ENCODE measurements at regions not wholly inside any gene's neighbourhood (a gene's known extent, or its start where the extent isn't known, plus 50 kb on each side); places are given as distances from the start of the nearest gene placed in this dataset.
"Not testable (repeated sequence)": the region's sequence is repeated elsewhere in the genome, so short reads cannot be mapped to it uniquely, and the experiment has no call there.

DNA sequence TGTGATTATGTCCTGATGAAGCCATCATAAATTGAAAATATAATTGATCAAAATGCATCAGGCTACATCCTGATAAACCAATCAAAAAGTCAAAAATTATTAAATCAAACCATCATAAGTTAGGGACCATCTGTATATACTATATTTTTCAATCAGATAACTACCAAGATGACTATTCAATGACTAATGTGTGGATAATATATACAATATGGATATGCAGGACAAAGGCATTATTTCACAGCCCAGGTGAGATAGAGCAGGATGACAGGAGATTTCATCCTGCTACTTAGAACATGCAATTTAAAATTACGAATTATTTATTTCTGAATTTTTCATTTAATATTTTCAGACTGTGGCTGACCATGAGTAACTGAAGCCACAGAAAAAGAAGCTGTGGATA lies 137.3 kb upstream of the GNAI1 start:
- no peaks in the 10 kb centered on the region for H3K36me3 Mint-ChIP-seq (ENCODE audit: low read depth)
- no peak for DNase-seq (ENCODE audit: low spot score)

DNA sequence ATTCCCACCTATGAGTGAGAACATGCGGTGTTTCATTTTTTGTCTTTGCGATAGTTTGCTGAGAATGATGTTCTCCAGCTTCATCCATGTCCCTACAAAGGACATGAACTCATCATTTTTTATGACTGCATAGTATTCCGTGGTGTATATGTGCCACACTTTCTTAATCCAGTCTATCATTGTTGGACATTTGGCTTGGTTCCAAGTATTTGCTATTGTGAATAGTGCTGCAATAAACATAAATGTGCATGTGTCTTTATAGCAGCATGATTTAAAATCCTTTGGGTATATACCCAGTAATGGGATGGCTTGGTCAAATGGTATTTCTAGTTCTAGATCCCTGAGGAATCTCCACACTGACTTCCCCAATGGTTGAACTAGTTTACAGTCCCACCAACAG lies 138.9 kb upstream of the GNAI1 start:
- not testable (repeated sequence) for DNase-seq (ENCODE audit: low spot score); H3K9me3 Mint-ChIP-seq; H3K36me3 Mint-ChIP-seq (ENCODE audit: low read depth); H3K4me3 Mint-ChIP-seq; H3K4me1 Mint-ChIP-seq (ENCODE audit: low read depth); H3K27ac Mint-ChIP-seq; H3K27me3 Mint-ChIP-seq (ENCODE audit: low read depth)

More for the DNA sequence above, 137.3 kb upstream of the GNAI1 start:
- H3K9me3 Mint-ChIP-seq = no peaks in the 10 kb centered on the region
- H3K4me3 Mint-ChIP-seq = no peak overlapping the region
- H3K4me1 Mint-ChIP-seq (ENCODE audit: low read depth) = no peaks in the 10 kb centered on the region
- no peak overlapping the region for H3K27ac Mint-ChIP-seq
- no peaks in the 10 kb centered on the region for H3K27me3 Mint-ChIP-seq (ENCODE audit: low read depth)

DNA sequence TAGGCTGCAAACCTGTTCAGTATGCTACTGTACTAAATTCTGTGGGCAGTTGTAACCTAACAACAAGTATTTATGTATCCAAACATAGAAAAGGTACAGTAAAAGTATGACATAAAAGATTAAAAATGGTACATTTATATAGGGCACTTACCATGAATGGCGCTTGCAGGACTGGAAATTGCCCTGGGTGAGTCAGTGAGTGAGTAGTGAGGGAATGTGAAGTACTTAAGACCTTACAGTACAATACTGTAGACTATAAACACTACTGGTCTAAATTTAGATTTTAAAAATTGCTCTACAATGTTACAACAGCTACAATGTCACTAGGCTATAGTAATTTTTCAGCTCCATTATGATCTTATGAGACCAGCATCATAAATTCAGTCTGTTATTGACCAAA lies 146.0 kb upstream of the GNAI1 start:
- no peaks in the 10 kb centered on the region for H3K4me1 Mint-ChIP-seq (ENCODE audit: low read depth)
- no peaks in the 10 kb centered on the region for H3K27me3 Mint-ChIP-seq (ENCODE audit: low read depth)
- no peaks in the 10 kb centered on the region for H3K36me3 Mint-ChIP-seq (ENCODE audit: low read depth)
- no peak overlapping the region for H3K27ac Mint-ChIP-seq
- H3K4me3 Mint-ChIP-seq = no peak overlapping the region
- H3K9me3 Mint-ChIP-seq = no peaks in the 10 kb centered on the region
- DNase-seq (ENCODE audit: low spot score) = no peak

DNA sequence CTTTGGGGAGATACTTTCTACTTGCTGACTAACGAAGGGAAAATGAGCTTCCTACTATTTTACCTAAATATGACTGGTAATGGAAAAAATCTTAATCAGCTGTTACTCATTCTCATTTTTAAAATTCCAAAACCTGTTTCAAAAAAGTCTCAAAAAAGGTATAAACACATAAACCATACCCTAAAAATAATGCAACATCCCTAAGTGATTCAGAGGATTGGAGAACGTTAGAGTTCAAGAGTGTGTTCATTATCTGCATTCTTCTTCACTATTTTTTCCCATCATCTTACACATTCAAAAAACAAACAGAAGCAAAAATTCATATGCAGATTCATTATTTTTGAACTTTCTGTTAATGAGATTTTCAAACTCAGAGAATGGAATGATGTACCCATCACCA lies 150.4 kb upstream of the GNAI1 start:
- no peaks in the 10 kb centered on the region for H3K9me3 Mint-ChIP-seq
- H3K36me3 Mint-ChIP-seq (ENCODE audit: low read depth) = no peaks in the 10 kb centered on the region
- H3K27ac Mint-ChIP-seq = no peak overlapping the region
- no peak for DNase-seq (ENCODE audit: low spot score)
- no peak overlapping the region for H3K4me3 Mint-ChIP-seq
- H3K4me1 Mint-ChIP-seq (ENCODE audit: low read depth) = no peaks in the 10 kb centered on the region
- no peaks in the 10 kb centered on the region for H3K27me3 Mint-ChIP-seq (ENCODE audit: low read depth)

DNA sequence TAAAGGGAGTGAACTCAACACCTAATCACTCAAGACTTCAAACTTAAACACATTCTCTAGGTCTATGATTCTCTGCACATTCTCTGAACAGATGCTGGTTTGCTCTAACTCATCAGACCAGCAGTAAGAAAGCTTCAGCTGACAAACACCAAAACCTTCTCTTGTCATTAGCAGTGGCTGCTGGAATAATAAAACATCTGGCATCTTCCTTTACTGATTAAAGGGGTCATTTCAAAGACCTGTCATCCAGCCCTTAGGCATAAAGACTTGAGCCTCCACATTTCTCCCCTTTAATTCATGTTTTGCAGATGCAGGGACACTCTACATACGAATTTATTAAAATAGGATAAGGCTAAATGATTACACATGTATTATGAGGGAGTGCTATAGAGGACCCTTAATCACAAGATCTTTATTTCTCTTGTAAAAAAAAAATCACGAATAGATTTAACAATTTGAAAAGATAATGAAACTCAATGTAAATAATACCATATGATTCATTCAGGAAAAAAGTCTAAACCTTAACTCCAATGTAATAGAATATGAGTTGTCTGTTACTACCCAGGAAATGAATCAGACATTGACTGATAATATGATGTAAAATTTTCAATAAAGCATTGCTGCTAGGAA lies 152.4 kb upstream of the GNAI1 start:
- H3K27ac Mint-ChIP-seq = no peak overlapping the region
- no peak overlapping the region for H3K4me3 Mint-ChIP-seq
- H3K4me1 Mint-ChIP-seq (ENCODE audit: low read depth) = no peaks in the 10 kb centered on the region
- H3K27me3 Mint-ChIP-seq (ENCODE audit: low read depth) = no peaks in the 10 kb centered on the region
- H3K36me3 Mint-ChIP-seq (ENCODE audit: low read depth) = no peaks in the 10 kb centered on the region
- no peak for DNase-seq (ENCODE audit: low spot score)
- no peaks in the 10 kb centered on the region for H3K9me3 Mint-ChIP-seq

DNA sequence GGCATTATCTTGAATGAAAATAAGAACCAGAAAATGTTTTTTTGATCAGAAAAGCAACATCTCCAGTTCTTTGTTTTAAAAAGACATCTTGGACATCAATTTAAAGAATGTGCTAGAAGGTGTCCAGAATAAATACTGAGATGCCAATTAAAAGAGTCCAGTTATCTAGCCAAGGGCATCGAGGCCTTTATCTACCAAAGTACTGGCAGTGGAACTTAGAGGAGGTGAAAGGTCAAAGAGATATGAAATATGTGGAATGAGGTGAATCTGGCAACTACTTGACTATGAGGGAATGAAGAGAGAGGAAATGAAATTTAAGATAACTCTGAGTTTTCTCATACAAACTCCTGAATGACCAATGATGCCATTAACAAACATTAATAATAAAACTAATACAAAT lies 154.3 kb upstream of the GNAI1 start:
- Mint-ChIP-seq H3K27me3 (ENCODE audit: low read depth) (no peaks in the 10 kb centered on the region), H3K27ac (no peak overlapping the region), H3K4me3 (no peak overlapping the region), H3K36me3 (ENCODE audit: low read depth) (no peaks in the 10 kb centered on the region), H3K9me3 (no peaks in the 10 kb centered on the region), H3K4me1 (ENCODE audit: low read depth) (peaks cover 2% of the 10 kb centered on the region)
- no peak for DNase-seq (ENCODE audit: low spot score)

DNA sequence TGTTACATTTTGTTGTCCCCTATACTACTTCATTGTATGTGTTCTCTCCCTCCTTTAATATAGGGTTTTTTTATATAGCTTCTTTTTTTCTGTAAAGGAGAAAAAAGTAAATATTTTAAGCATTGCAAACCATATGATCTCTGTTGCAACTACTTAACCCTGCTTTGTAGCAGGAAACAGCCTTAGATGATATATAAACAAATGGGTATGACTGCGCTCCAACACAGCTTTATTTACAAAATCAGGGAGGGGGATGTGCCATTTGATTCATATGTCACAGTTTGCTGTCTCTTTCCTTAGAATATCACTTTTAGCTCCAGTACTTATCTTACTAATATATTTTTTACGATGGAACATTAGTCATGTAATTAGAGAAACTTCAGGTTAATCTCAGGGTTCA lies 155.2 kb upstream of the GNAI1 start:
- no peak for DNase-seq (ENCODE audit: low spot score)
- no peaks in the 10 kb centered on the region for H3K36me3 Mint-ChIP-seq (ENCODE audit: low read depth)
- no peaks in the 10 kb centered on the region for H3K9me3 Mint-ChIP-seq
- no peaks in the 10 kb centered on the region for H3K27me3 Mint-ChIP-seq (ENCODE audit: low read depth)
- no peak overlapping the region for H3K4me3 Mint-ChIP-seq
- no peak overlapping the region for H3K27ac Mint-ChIP-seq
- H3K4me1 Mint-ChIP-seq (ENCODE audit: low read depth) = peaks cover 2% of the 10 kb centered on the region

DNA sequence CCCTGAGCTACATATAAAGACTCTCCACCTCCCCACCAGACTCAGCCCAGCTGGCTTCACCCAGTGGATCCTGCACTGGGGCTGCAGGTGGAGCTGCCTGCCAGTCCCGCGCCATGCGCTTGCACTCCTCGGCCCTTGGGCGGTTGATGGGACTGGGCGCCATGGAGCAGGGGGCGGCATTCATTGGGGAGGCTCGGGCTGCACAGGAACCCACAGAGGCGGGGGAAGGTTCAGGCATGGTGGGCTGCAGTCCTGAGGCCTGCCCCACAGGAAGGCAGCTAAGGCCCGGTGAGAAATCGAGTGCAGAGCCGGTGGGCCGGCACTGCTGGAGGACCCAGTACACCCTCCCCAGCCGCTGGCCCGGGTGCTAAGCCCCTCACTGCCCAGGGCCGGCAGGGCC lies 157.2 kb upstream of the GNAI1 start:
- H3K9me3 Mint-ChIP-seq = no peaks in the 10 kb centered on the region
- peaks cover 2% of the 10 kb centered on the region for H3K4me1 Mint-ChIP-seq (ENCODE audit: low read depth)
- no peaks in the 10 kb centered on the region for H3K27me3 Mint-ChIP-seq (ENCODE audit: low read depth)
- no peak overlapping the region for H3K27ac Mint-ChIP-seq
- no peak overlapping the region for H3K4me3 Mint-ChIP-seq
- DNase-seq (ENCODE audit: low spot score) = no peak
- no peaks in the 10 kb centered on the region for H3K36me3 Mint-ChIP-seq (ENCODE audit: low read depth)

DNA sequence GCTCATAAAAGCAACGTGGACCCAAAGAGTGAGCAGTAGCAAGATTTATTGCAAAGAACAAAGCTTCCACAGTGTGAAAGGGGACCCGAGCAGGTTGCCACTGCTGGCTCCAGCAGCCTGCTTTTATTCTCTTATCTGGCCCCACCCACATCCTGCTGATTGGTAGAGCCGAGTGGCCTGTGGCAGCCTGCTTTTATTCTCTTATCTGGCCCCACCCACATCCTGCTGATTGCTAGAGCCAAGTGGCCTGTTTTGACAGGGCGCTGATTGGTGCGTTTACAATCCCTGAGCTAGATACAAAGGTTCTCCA lies 158.0 kb upstream of the GNAI1 start:
- H3K27ac Mint-ChIP-seq; H3K36me3 Mint-ChIP-seq (ENCODE audit: low read depth); H3K27me3 Mint-ChIP-seq (ENCODE audit: low read depth); H3K9me3 Mint-ChIP-seq; DNase-seq (ENCODE audit: low spot score); H3K4me1 Mint-ChIP-seq (ENCODE audit: low read depth): not testable (repeated sequence)
- peak overlapping the region; percentile 54 for H3K4me3 Mint-ChIP-seq

DNA sequence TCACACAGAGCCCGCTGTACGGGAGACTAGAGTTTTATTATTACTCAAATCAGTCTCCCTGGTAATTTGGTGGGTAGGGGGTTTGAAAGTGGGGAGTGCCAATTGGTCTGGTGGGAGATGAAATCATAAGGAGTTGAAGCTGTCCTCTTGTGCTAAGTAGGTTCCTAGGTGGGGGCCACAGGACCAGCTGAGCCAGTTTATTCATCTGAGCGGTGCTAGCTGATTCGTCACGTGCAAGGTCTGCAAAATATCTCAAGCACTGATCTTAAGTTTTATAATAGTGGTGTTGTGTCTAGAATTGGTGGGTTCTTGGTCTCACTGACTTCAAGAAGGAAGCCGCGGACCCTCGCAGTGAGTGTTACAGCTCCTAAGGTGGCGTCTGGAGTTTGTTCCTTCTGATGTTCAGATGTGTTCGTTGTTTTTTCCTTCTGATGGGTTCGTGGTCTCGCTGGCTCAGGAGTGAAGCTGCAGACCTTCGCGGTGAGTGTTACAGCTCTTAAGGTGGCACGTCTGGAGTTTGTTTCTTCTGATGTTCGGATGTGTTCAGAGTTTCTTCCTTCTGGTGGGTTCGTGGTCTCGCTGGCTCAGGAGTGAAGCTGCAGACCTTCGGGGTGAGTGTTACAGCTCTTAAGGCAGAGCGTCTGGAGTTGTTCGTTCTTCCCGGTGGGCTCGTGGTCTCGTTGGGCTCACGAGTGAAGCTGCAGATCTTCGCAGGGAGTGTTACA lies 158.5 kb upstream of the GNAI1 start:
- H3K27me3 Mint-ChIP-seq (ENCODE audit: low read depth); H3K9me3 Mint-ChIP-seq; H3K4me1 Mint-ChIP-seq (ENCODE audit: low read depth); H3K36me3 Mint-ChIP-seq (ENCODE audit: low read depth); DNase-seq (ENCODE audit: low spot score); H3K27ac Mint-ChIP-seq: not testable (repeated sequence)
- peak overlapping the region; percentile 54 for H3K4me3 Mint-ChIP-seq

DNA sequence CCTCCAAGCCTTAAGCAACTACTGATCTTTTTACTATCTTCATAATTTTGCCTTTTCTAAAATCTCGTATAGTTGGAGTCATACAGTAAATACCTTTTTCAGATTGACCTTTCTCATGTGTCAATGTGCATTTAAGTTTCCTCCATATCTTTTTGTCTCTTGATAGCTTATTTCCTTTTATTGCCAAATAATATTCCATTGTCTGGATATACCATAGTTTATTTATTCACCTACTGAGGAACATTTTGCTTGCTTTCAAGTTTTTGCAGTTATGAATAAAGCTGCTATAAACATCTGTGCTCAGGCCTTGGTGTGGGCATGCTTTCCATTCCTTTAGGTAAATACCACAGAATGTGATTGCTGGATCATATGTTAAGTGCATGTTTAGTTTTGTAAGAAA lies 161.2 kb upstream of the GNAI1 start:
- no peak overlapping the region for H3K4me3 Mint-ChIP-seq
- no peaks in the 10 kb centered on the region for H3K27me3 Mint-ChIP-seq (ENCODE audit: low read depth)
- H3K36me3 Mint-ChIP-seq (ENCODE audit: low read depth) = no peaks in the 10 kb centered on the region
- no peak overlapping the region for H3K27ac Mint-ChIP-seq
- no peak for DNase-seq (ENCODE audit: low spot score)
- no peaks in the 10 kb centered on the region for H3K9me3 Mint-ChIP-seq
- peaks cover 2% of the 10 kb centered on the region for H3K4me1 Mint-ChIP-seq (ENCODE audit: low read depth)

DNA sequence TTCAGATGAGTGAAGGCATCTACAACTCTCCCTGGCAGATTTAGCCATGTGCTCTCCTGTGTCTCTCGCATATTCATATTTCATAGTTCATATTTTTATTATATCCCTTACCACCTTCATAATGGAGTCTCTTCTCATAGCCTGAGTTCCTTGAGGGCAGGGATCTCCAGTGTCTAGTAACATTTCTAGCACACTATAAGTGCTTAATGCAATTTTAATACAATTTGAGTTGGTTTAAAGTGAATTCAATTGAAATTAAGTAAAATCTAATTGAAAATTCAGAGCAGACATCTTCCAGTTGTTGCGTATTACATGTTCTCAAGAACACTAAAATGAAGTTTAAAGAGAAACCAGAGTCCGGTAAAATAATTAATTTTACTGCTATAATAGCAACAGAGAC lies 163.6 kb upstream of the GNAI1 start:
- no peaks in the 10 kb centered on the region for H3K36me3 Mint-ChIP-seq (ENCODE audit: low read depth)
- DNase-seq (ENCODE audit: low spot score) = no peak
- H3K27me3 Mint-ChIP-seq (ENCODE audit: low read depth) = no peaks in the 10 kb centered on the region
- H3K4me3 Mint-ChIP-seq = no peak overlapping the region
- no peaks in the 10 kb centered on the region for H3K4me1 Mint-ChIP-seq (ENCODE audit: low read depth)
- H3K9me3 Mint-ChIP-seq = no peaks in the 10 kb centered on the region
- H3K27ac Mint-ChIP-seq = no peak overlapping the region

DNA sequence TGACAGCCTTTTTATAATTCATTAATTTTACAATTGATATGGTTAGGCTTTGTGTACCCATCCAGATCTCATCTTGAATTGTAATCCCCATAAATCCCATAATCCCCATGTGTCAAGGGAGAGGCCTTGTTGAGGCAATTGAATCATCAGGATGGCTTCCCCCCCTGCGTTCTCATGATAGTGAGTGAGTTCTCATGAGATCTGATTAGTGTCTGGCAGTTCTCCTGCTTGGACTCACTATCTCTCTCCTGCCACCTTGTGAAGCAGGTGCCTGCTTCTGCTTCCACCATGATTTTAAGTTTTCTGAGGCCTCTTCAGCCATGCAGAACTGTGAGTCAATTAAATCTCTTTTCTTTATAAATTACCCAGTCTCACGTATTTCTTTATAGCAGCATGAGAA lies 165.7 kb upstream of the GNAI1 start:
- no peak for DNase-seq (ENCODE audit: low spot score)
- Mint-ChIP-seq H3K27me3 (ENCODE audit: low read depth) (no peaks in the 10 kb centered on the region), H3K27ac (no peak overlapping the region), H3K36me3 (ENCODE audit: low read depth) (no peaks in the 10 kb centered on the region), H3K4me3 (no peak overlapping the region), H3K9me3 (no peaks in the 10 kb centered on the region), H3K4me1 (ENCODE audit: low read depth) (no peaks in the 10 kb centered on the region)

DNA sequence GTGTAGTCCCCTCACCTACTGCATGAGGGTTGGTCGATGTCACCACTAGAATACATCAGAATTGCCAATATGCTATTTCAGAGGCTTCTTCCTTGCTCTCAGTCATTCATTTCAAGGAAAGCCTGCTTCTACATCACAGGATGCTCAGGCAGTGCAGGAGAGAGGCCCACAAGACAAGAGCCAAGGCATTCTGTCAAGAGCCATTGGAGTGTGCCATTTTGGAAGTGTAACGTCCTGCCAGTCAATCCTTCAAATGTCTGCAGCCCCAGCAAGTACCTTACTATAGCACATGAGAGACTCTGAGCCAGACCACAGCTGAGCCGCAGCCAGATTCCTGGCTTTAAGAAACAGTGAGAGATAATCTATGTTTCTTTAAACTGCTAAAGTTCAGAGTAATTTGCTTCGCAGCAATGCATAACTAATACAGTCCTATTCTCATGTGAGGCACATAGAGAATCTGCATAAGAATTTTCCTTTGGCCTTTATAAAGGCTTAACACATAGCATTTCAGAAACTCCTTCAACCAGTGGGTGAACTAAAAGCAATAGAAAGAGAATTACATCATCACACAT lies 166.5 kb upstream of the GNAI1 start:
- H3K27ac Mint-ChIP-seq = no peak overlapping the region
- no peaks in the 10 kb centered on the region for H3K36me3 Mint-ChIP-seq (ENCODE audit: low read depth)
- no peak for DNase-seq (ENCODE audit: low spot score)
- H3K9me3 Mint-ChIP-seq = no peaks in the 10 kb centered on the region
- no peaks in the 10 kb centered on the region for H3K27me3 Mint-ChIP-seq (ENCODE audit: low read depth)
- no peaks in the 10 kb centered on the region for H3K4me1 Mint-ChIP-seq (ENCODE audit: low read depth)
- H3K4me3 Mint-ChIP-seq = no peak overlapping the region

DNA sequence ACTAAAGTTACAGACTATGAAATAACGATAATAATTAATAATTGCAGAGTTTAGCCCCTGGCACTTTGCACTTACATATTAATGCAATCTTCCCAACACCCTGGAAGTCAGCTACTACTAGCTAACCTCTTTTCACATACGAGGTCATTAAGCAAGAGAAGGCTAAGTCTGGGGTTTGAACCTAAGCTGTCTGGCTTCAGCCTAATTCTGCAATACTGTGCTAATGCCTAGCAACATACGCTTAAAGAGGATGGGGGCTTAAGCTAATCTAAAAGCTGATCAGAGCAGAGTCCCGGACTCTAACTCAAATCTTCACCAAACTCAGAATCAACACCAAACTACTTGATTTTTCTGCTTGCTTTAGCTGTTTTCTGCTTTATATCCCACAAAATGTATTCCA lies 168.7 kb upstream of the GNAI1 start:
- Mint-ChIP-seq H3K4me3 (no peak overlapping the region), H3K27me3 (ENCODE audit: low read depth) (no peaks in the 10 kb centered on the region)

More for the DNA sequence above, 168.7 kb upstream of the GNAI1 start:
- no peak for DNase-seq (ENCODE audit: low spot score)
- Mint-ChIP-seq H3K9me3 (no peaks in the 10 kb centered on the region), H3K36me3 (ENCODE audit: low read depth) (no peaks in the 10 kb centered on the region), H3K4me1 (ENCODE audit: low read depth) (no peaks in the 10 kb centered on the region), H3K27ac (no peak overlapping the region)

All from T-helper 2 cell treated with Interferon-gamma antibody and Interleukin-4, amounts not matched to agents 5 μg/mL and 100 μg/mL, for 36 hours (primary cell).